ENCODE measurements at regions not wholly inside any gene's neighbourhood (a gene's known extent, or its start where the extent isn't known, plus 50 kb on each side); places are given as distances from the start of the nearest gene placed in this dataset.

GRCh38 chr5:118353970-118354369, 634.4 kb downstream of the DTWD2 start:
- TF ChIP-seq CTCF (conservative IDR thresholded peaks at IDR 0.05) (no peak), EZH2 (IDR thresholded peaks at IDR 0.05; ENCODE audit: low read depth) (no peak)
